ENCODE measurements at regions not wholly inside any gene's neighbourhood (a gene's known extent, or its start where the extent isn't known, plus 50 kb on each side); places are given as distances from the start of the nearest gene placed in this dataset.

GRCh38 chr4:27267339-27267969 lies 406.8 kb downstream of the STIM2 start:
- TF ChIP-seq, protein P1, sequence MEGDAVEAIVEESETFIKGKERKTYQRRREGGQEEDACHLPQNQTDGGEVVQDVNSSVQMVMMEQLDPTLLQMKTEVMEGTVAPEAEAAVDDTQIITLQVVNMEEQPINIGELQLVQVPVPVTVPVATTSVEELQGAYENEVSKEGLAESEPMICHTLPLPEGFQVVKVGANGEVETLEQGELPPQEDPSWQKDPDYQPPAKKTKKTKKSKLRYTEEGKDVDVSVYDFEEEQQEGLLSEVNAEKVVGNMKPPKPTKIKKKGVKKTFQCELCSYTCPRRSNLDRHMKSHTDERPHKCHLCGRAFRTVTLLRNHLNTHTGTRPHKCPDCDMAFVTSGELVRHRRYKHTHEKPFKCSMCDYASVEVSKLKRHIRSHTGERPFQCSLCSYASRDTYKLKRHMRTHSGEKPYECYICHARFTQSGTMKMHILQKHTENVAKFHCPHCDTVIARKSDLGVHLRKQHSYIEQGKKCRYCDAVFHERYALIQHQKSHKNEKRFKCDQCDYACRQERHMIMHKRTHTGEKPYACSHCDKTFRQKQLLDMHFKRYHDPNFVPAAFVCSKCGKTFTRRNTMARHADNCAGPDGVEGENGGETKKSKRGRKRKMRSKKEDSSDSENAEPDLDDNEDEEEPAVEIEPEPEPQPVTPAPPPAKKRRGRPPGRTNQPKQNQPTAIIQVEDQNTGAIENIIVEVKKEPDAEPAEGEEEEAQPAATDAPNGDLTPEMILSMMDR (IDR thresholded peaks at IDR 0.05), result no peak
- TF ChIP-seq POLR2A (IDR thresholded peaks at IDR 0.05), result no peak

All from heart left ventricle (tissue), 13 donors.